ENCODE measurements at regions not wholly inside any gene's neighbourhood (a gene's known extent, or its start where the extent isn't known, plus 50 kb on each side); places are given as distances from the start of the nearest gene placed in this dataset.

DNA sequence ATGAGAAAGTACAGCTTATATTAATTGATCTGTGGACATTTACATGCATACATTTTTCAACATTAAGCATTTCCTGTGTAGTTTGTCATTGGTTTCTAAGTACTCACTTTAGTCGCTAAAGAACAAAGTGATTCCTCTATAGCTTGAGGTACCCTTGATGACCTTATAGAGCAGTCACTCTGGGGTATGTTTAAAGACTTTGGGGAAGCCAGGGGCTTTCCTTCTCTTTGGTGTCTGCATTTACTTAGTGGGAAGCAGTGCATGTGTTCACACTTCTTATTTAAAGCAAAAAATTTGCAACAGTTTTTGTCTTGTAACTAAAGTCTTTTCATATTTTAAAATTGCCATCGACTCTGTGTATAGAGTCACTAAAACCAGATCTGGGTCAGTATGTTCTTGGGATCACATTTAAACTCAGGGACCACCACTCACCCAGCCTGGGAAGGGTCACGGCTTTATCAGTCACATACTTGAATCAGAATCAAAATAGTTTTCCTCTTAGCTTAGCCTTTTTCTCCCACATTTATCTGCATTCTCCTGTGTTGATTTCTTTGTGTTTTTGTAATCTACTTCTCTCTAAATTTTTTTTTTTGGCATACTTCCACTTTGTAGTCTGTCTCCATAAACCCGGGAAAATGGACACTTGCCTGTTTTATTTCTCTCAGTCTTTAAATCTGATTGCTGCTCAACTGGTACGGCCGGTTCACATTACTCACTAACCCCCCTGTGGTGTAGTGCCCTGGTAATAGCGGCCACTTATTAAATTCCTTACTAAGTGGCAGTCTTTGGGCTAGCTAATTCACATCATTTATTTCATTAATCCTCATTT lies 143.9 kb upstream of the FBN2 start:
- 21% methylated on average over 7 of the region's 7 CpGs for WGBS (ENCODE audit: insufficient coverage, low coverage, low lambda C conversion rate, missing lambda C conversion rate)
- no peaks in the 10 kb centered on the region for H3K36me3 ChIP-seq
- no peak for DNase-seq
- H3K4me3 ChIP-seq = no peak overlapping the region
- ATAC-seq = no peak
- intact Hi-C loops (cut with DNase I) = no loop called here
- H3K9me3 ChIP-seq = no peaks in the 10 kb centered on the region
- H3K27me3 ChIP-seq = no peaks in the 10 kb centered on the region
- H3K27ac ChIP-seq = no peak overlapping the region
- H3K4me1 ChIP-seq = no peaks in the 10 kb centered on the region
- TF ChIP-seq, protein P1, sequence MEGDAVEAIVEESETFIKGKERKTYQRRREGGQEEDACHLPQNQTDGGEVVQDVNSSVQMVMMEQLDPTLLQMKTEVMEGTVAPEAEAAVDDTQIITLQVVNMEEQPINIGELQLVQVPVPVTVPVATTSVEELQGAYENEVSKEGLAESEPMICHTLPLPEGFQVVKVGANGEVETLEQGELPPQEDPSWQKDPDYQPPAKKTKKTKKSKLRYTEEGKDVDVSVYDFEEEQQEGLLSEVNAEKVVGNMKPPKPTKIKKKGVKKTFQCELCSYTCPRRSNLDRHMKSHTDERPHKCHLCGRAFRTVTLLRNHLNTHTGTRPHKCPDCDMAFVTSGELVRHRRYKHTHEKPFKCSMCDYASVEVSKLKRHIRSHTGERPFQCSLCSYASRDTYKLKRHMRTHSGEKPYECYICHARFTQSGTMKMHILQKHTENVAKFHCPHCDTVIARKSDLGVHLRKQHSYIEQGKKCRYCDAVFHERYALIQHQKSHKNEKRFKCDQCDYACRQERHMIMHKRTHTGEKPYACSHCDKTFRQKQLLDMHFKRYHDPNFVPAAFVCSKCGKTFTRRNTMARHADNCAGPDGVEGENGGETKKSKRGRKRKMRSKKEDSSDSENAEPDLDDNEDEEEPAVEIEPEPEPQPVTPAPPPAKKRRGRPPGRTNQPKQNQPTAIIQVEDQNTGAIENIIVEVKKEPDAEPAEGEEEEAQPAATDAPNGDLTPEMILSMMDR (IDR thresholded peaks at IDR 0.05) = no peak
- TF ChIP-seq POLR2A (IDR thresholded peaks at IDR 0.05) = no peak

DNA sequence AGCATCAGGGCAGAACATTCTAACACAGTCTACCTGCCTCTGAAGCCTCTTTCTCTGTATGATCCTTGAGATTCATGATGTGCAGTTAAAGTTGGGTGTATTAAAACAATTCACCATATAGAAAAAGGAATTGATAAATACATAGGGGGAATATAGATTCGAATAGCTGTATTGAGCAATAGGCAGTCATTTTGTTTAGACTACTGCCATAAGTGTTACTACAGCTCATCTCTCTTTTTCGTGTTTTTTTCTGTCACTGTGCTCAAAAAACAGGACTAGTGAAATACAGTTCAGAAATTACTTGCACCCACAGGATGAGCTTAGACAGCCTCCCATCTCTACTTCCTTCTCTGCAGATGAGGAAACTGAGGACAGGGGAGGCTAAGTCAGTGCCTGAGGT lies 144.6 kb upstream of the FBN2 start:
- ATAC-seq = no peak
- intact Hi-C loops (cut with DNase I) = no loop called here

DNA sequence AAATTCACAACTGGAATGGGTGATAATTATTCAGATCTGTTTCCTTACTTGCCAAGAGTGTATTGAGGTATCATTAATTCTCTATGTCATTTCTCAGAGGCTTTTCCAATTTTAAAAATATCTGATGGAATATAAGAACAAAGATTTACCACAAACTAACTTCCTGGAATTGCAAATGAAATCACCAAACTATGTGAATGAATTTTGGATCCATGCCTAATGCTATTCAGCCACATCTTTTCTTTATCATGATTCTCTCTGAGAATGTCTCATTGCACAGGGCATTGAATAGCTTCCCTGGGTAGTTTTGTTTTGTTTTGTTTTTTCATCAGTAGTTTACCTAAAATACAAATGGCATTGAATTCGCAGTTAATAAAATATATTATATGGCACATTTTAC lies 146.9 kb upstream of the FBN2 start:
- H3K27me3 ChIP-seq = no peaks in the 10 kb centered on the region
- ATAC-seq (no peak), DNase-seq (no peak)
- no peaks in the 10 kb centered on the region for H3K4me1 ChIP-seq
- no peak overlapping the region for H3K27ac ChIP-seq
- no peak overlapping the region for H3K4me3 ChIP-seq
- H3K36me3 ChIP-seq = no peaks in the 10 kb centered on the region
- WGBS (ENCODE audit: insufficient coverage, low coverage, low lambda C conversion rate, missing lambda C conversion rate) = 64% methylated on average over 1 of the region's 1 CpG
- TF ChIP-seq POLR2A (IDR thresholded peaks at IDR 0.05) = no peak
- TF ChIP-seq, protein P1 (IDR thresholded peaks at IDR 0.05) = no peak
- H3K9me3 ChIP-seq = no peaks in the 10 kb centered on the region
- intact Hi-C loops (cut with DNase I) = no loop called here

More for the DNA sequence above, 144.6 kb upstream of the FBN2 start:
- WGBS (ENCODE audit: insufficient coverage, low coverage, low lambda C conversion rate, missing lambda C conversion rate) = 35% methylated on average over 2 of the region's 2 CpGs
- H3K27ac ChIP-seq = no peak overlapping the region
- H3K4me1 ChIP-seq = no peaks in the 10 kb centered on the region
- TF ChIP-seq POLR2A (IDR thresholded peaks at IDR 0.05) = no peak
- TF ChIP-seq, protein P1 (IDR thresholded peaks at IDR 0.05) = no peak
- no peak for DNase-seq
- H3K4me3 ChIP-seq = no peak overlapping the region
- H3K9me3 ChIP-seq = no peaks in the 10 kb centered on the region
- H3K36me3 ChIP-seq = no peaks in the 10 kb centered on the region
- no peaks in the 10 kb centered on the region for H3K27me3 ChIP-seq

DNA sequence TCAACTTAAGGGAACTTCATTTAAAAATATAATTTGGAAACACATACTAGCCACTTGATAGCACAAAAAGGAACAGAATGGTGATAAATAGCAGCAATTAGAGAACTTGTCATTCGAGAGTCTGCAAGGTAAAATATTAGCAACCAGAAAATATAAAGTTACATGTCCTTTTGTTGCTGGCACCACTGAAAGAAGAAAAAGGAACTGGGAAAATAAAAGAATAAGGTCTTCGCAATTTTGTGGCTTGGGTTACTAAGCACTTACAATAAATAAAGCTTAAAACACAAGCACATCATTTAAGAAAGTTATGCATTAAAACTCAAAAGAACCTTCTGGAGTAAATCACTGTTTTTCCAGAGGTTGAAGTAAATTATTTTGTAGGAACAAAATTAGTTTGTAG lies 149.9 kb upstream of the FBN2 start:
- ATAC-seq = no peak
- no peak for TF ChIP-seq POLR2A (IDR thresholded peaks at IDR 0.05)
- TF ChIP-seq, protein P1 (IDR thresholded peaks at IDR 0.05) = no peak
- 58% methylated on average over 2 of the region's 2 CpGs for WGBS (ENCODE audit: insufficient coverage, low coverage, low lambda C conversion rate, missing lambda C conversion rate)

More for the DNA sequence above, 149.9 kb upstream of the FBN2 start:
- Histone ChIP-seq H3K27me3 (no peaks in the 10 kb centered on the region), H3K27ac (no peak overlapping the region), H3K9me3 (no peaks in the 10 kb centered on the region), H3K4me1 (no peaks in the 10 kb centered on the region), H3K4me3 (no peak overlapping the region), H3K36me3 (no peaks in the 10 kb centered on the region)
- intact Hi-C loops (cut with DNase I) = no loop called here
- DNase-seq = no peak
